Heart right ventricle (tissue), 16 donors: ENCODE measurements at regions not wholly inside any gene's neighbourhood (a gene's known extent, or its start where the extent isn't known, plus 50 kb on each side); places are given as distances from the start of the nearest gene placed in this dataset.

Experiments
- ATAC-seq, 8 donors: fragments of 200-7000 bp; cut with Tn5 transposase; one replicate each; pipeline ENCODE4 v1.9.1; 2020; ENCODE audit warnings: mild to moderate bottlenecking in 8 of 8, moderate library complexity in 8 of 8, moderate number of reproducible peaks in 1 of 8
- DNase-seq, 2 donors: peaks; one replicate each; pipeline ENCODE4 v3.0.0-alpha.2; 2020
- H3K27ac ChIP-seq, 10 donors: fragments of 200-600 bp; sonication (generic) in 2 of 10; one replicate each; pipeline versions ENCODE4 v1.5.0 to v1.8.0; 2020 to 2022; ENCODE audit warnings: mild to moderate bottlenecking in 3 of 10
- H3K27me3 ChIP-seq, 7 donors: fragments of 200-600 bp; one replicate each; pipeline ENCODE4 v1.8.0; 2021 to 2022; ENCODE audit warnings: mild to moderate bottlenecking in 2 of 7
- H3K36me3 ChIP-seq, 9 donors: fragments of 200-600 bp; sonication (generic) in 1 of 9; one replicate each; pipeline versions ENCODE4 v1.5.0 to v1.8.0; 2020 to 2022; ENCODE audit warnings: mild to moderate bottlenecking in 2 of 9
- H3K4me1 ChIP-seq, 9 donors: fragments of 200-600 bp; sonication (generic) in 1 of 9; one replicate each; pipeline versions ENCODE4 v1.5.0 to v1.8.0; 2020 to 2022; ENCODE audit warnings: mild to moderate bottlenecking in 4 of 9
- H3K4me3 ChIP-seq, 10 donors: fragments of 200-600 bp; sonication (generic) in 2 of 10; one replicate each; pipeline versions ENCODE4 v1.5.0 to v1.8.0; 2020 to 2022; ENCODE audit warnings: mild to moderate bottlenecking in 7 of 10, moderate library complexity in 2 of 10
- H3K9me3 ChIP-seq, 11 donors: fragments of 200-600 bp in 10 of 11; sonication (generic) in 2 of 11; one replicate each; pipeline versions ENCODE4 v1.5.0 to v1.8.0; 2013 to 2022; ENCODE audit warnings: mild to moderate bottlenecking in 2 of 11, control low read depth in 1 of 11, moderate library complexity in 1 of 11
- CTCF ChIP-seq, 9 donors: fragments of 200-600 bp; sonication (generic) in 2 of 9; IDR thresholded peaks; one replicate each; pipeline versions ENCODE4 v1.5.0 to v1.8.0; 2021 to 2022; ENCODE audit warnings: antibody characterized with exemption in 9 of 9, mild to moderate bottlenecking in 5 of 9, moderate library complexity in 1 of 9
- WGBS, 2 donors: extraction: QIAGEN DNeasy Blood & Tissue Kit; methylation state at CpG; one replicate each; pipeline ENCODE4 v1.1.7; 2013; ENCODE audit warnings: inconsistent platforms in 1 of 2; 5-methylcytosine and 5-hydroxymethylcytosine counted together
- intact Hi-C, 10 donors: fragments of 100-400 bp; cut with DNase I; formaldehyde crosslinking; loops; one replicate each; pipeline versions ENCODE4 v1.11.1 to v1.14.2; 2022
- donor health status: Arrhythmogenic right ventricular cardiomyopathy.
- donor health status: ischemic (EF 13 %, LVEDD 7.1; RV severe dilation, severe dysfunction).
- donor health status: healthy with polysubstance abuse.
- donor health status: DM: no; HTN: yes; CAD: no.
- donor health status: DM: no; HTN: no; CAD: no.
- donor health status: ischemic (EF 25% LVEDD 6.9; RV normal size, moderate dysfunction).
- donor health status: ischemic (EF 25% LVEDD 5.7; RV mildly dilated, moderate dysfunction).
- donor health status: healthy.
- donor health status: DM: yes; HTN: yes; CAD: no.
- donor health status: Ischemic cardiomyopathy.
- donor health status: ischemic (EF 35%, LVEDD 5.7; RV mildly dilated, moderate dysfunction).
- donor health status: nonischemic (EF 11% LVEDD 7.7; RV severe dilation, severe dysfunction).
- donor health status: DM: yes; HTN: yes; CAD: no.
- donor health status: PGD.
- donor health status: ischemic (EF 29% LVEDD 5.4; RV normal size, mild dysfunction).
- donor health status: nonischemic (EF 23%, LVEDD 6.1; RV moderate dilation, normal function).

GRCh38 chr3:127108796-127109195, 84.1 kb upstream of the PRR23E start:
- ATAC-seq (no peak), DNase-seq (no peak)
- no peaks in the 10 kb centered on the region for H3K36me3 ChIP-seq
- H3K27me3 ChIP-seq, result peaks cover 0 to 2% (median 0%) of the 10 kb centered on the region in 7 donors
- 90 to 96% methylated on average over 1 of the region's 1 CpG for WGBS, 2 donors
- intact Hi-C loops, result no loop called here
- no peaks in the 10 kb centered on the region for H3K4me1 ChIP-seq
- H3K27ac ChIP-seq, result no peak overlapping the region
- peaks cover 0 to 26% (median 9%) of the 10 kb centered on the region in 11 donors for H3K9me3 ChIP-seq
- H3K4me3 ChIP-seq, result no peak overlapping the region
- TF ChIP-seq CTCF (IDR thresholded peaks at IDR 0.05), result no peak

- no peak for TF ChIP-seq CTCF (IDR thresholded peaks at IDR 0.05)
- no peak for DNase-seq
- no peak for ATAC-seq
- peaks cover 0 to 26% (median 9%) of the 10 kb centered on the region in 11 donors for H3K9me3 ChIP-seq
- H3K4me3 ChIP-seq, result no peak overlapping the region
- H3K4me1 ChIP-seq, result no peaks in the 10 kb centered on the region
- intact Hi-C loops, result no loop called here
- H3K27me3 ChIP-seq, result no peaks in the 10 kb centered on the region
- H3K27ac ChIP-seq, result no peak overlapping the region
- 59 to 63% methylated on average over 3 of the region's 3 CpGs for WGBS, 2 donors
- H3K36me3 ChIP-seq, result no peaks in the 10 kb centered on the region
Measured at GRCh38 chr3:127110982-127111693, 81.8 kb upstream of the PRR23E start.

GRCh38 chr3:127112796-127113570, 79.9 kb upstream of the PRR23E start:
- no peaks in the 10 kb centered on the region for H3K4me1 ChIP-seq
- no peak for ATAC-seq
- H3K36me3 ChIP-seq, result no peaks in the 10 kb centered on the region
- H3K4me3 ChIP-seq, result no peak overlapping the region
- no peak overlapping the region for H3K27ac ChIP-seq
- no peaks in the 10 kb centered on the region for H3K27me3 ChIP-seq
- intact Hi-C loops, result no loop called here
- no peak for DNase-seq
- 56 to 58% methylated on average over 5 of the region's 5 CpGs for WGBS, 2 donors
- no peak for TF ChIP-seq CTCF (IDR thresholded peaks at IDR 0.05)
- peaks cover 0 to 26% (median 9%) of the 10 kb centered on the region in 11 donors for H3K9me3 ChIP-seq

GRCh38 chr3:127113571-127113891, 79.4 kb upstream of the PRR23E start:
- ATAC-seq, result no peak
- Histone ChIP-seq H3K27me3 (no peaks in the 10 kb centered on the region), H3K27ac (no peak overlapping the region), H3K9me3 (peaks cover 0 to 26% (median 9%) of the 10 kb centered on the region in 11 donors), H3K4me3 (no peak overlapping the region), H3K4me1 (no peaks in the 10 kb centered on the region), H3K36me3 (no peaks in the 10 kb centered on the region)
- 54 to 67% methylated on average over 1 of the region's 1 CpG for WGBS, 2 donors
- no peak for DNase-seq
- TF ChIP-seq CTCF (IDR thresholded peaks at IDR 0.05), result no peak
- intact Hi-C loops, result no loop called here
